Mesendoderm (in vitro differentiated cells): ENCODE measurements at regions not wholly inside any gene's neighbourhood (a gene's known extent, or its start where the extent isn't known, plus 50 kb on each side); places are given as distances from the start of the nearest gene placed in this dataset.
"Not testable (repeated sequence)": the region's sequence is repeated elsewhere in the genome, so short reads cannot be mapped to it uniquely, and the experiment has no call there.

Experiments used
- DNase-seq: peaks from one replicate; pipeline ENCODE4 v3.0.0; 2013
- H2AK5ac ChIP-seq: 2 replicates; pipeline ENCODE4 v1.6.1; 2013; ENCODE audit warnings: low read length, inconsistent platforms
- H2BK120ac ChIP-seq: 2 replicates; pipeline ENCODE4 v1.6.1; 2013; ENCODE audit warnings: low read depth, mild to moderate bottlenecking, low read length, moderate library complexity, mixed read lengths
- H2BK15ac ChIP-seq: replicated peaks from 2 replicates; pipeline ENCODE4 v1.6.1; 2013; ENCODE audit warnings: low read depth, mild to moderate bottlenecking, moderate library complexity
- H2BK5ac ChIP-seq: 2 replicates; pipeline ENCODE4 v1.6.1; 2013; ENCODE audit warnings: low read length, inconsistent platforms
- H3K18ac ChIP-seq: 2 replicates; pipeline ENCODE4 v1.6.1; 2013; ENCODE audit warnings: mild to moderate bottlenecking, low read length, mixed read lengths
- H3K23ac ChIP-seq: one replicate; pipeline ENCODE4 v1.6.1; 2013; ENCODE audit warnings: low read length
- H3K27ac ChIP-seq: 2 replicates; pipeline ENCODE4 v1.5.1; 2013; ENCODE audit warnings: low read depth, mild to moderate bottlenecking, inconsistent platforms, low read length, moderate library complexity
- H3K27me3 ChIP-seq: 2 replicates; pipeline ENCODE4 v1.6.1; 2013; ENCODE audit warnings: low read length, control low read depth, mild to moderate bottlenecking, inconsistent platforms; ENCODE audit not compliant: insufficient read depth, poor library complexity
- H3K36me3 ChIP-seq: 2 replicates; pipeline ENCODE4 v1.6.1; 2013; ENCODE audit warnings: low read length, inconsistent platforms; ENCODE audit not compliant: control insufficient read depth, insufficient read depth
- H3K4ac ChIP-seq: one replicate; pipeline ENCODE4 v1.6.1; 2013; ENCODE audit warnings: low read depth, mild to moderate bottlenecking, low read length, moderate library complexity
- H3K4me1 ChIP-seq: 2 replicates; pipeline ENCODE4 v1.6.1; 2013; ENCODE audit warnings: low read depth, low read length, inconsistent platforms; ENCODE audit not compliant: control insufficient read depth
- H3K4me2 ChIP-seq: 2 replicates; pipeline ENCODE4 v1.6.1; 2013; ENCODE audit warnings: low read length
- H3K4me3 ChIP-seq: 2 replicates; pipeline ENCODE4 v1.5.1; 2013; ENCODE audit warnings: mild to moderate bottlenecking, low read length
- H3K56ac ChIP-seq: one replicate; pipeline ENCODE4 v1.6.1; 2013; ENCODE audit warnings: low read length
- H3K79me1 ChIP-seq: 2 replicates; pipeline ENCODE4 v1.6.1; 2013; ENCODE audit warnings: low read length, inconsistent platforms
- H3K79me2 ChIP-seq: 2 replicates; pipeline ENCODE4 v1.6.1; 2013; ENCODE audit warnings: mild to moderate bottlenecking, low read length; ENCODE audit not compliant: control insufficient read depth, insufficient read depth
- H3K9ac ChIP-seq: 2 replicates; pipeline ENCODE4 v1.6.1; 2013; ENCODE audit warnings: low read length, inconsistent platforms
- H4K5ac ChIP-seq: one replicate; pipeline ENCODE4 v1.6.1; 2013; ENCODE audit warnings: low read length
- H4K8ac ChIP-seq: one replicate; pipeline ENCODE4 v1.6.1; 2013; ENCODE audit warnings: low read depth, mild to moderate bottlenecking, control low read depth, low read length, moderate library complexity
- WGBS: extraction: QIAGEN DNeasy Blood & Tissue Kit; methylation state at CpG from one replicate; pipeline ENCODE4 v1.1.7; 2013; ENCODE audit warnings: low lambda C conversion rate, missing lambda C conversion rate; ENCODE audit not compliant: insufficient coverage; ENCODE audit errors: extremely low coverage; 5-methylcytosine and 5-hydroxymethylcytosine counted together

DNA sequence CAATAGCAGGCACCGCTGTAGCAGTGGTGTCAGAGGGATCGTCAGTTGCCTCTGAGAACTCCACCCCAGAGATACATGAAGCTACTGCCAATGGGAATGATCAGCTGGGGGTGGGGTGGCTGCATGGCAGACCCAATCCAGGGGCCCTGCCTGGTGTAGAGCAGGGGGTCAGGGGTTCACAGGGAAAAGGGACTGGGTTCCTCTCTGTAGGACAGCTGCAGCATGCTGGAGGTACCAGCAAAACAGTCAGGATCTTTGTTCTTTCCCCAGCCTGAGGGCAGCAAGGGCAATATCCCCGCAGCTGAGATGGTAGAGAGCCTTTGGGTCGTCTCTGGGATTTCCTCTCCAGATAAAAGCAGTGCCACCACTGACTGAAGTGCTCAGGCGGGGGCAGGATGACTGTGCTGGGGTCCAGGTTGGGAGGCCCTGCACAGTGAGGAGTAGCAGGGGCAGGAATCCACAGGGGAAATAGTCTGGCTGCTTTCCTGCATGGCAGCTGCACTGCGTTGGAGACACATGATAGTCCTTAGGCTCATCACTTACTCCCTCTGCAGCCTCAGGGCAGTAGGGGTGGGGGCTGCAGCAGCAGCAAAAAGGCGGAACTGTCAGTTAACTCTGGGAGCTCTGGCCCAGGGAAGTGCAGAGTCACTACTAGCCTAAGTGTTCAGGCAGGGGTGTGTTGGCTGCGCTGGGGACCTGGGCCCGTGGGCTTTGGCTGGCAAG lies 203.0 kb upstream of the ZNF658 start:
- not testable (repeated sequence) for DNase-seq, H3K18ac ChIP-seq, H3K23ac ChIP-seq, H4K5ac ChIP-seq, H3K4me3 ChIP-seq, H3K79me2 ChIP-seq, H3K79me1 ChIP-seq, H2BK15ac ChIP-seq, H3K4ac ChIP-seq, H3K36me3 ChIP-seq, H2BK120ac ChIP-seq, H3K56ac ChIP-seq, H4K8ac ChIP-seq, H3K9ac ChIP-seq, H3K27ac ChIP-seq, H2BK5ac ChIP-seq, H3K27me3 ChIP-seq, H3K4me2 ChIP-seq, H3K4me1 ChIP-seq, H2AK5ac ChIP-seq
- no CpG with 5 or more reads among the region's 9 CpGs for WGBS

DNA sequence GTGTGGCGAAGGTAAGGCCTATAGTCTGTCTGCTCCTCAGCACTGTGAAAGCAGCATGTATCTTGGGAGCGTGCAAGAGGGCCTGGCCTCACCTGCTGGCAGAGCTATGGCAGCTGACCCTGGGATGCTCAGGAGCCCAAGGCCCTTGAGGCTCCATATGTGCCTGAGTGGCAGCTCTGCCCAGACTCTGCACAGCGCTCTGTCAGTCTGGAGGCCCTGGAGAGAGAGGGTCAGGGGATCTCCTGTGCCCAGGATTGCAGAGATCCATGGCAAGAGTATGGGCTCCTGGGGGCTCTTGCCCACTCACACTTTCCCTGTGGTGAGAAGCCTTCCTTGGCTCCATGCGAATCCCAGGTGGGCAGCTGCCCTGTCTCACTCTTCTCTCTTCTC lies 202.5 kb upstream of the ZNF658 start:
- not testable (repeated sequence) for H3K4me1 ChIP-seq, H4K5ac ChIP-seq, H2AK5ac ChIP-seq, H3K4me3 ChIP-seq, H3K4me2 ChIP-seq, H3K79me1 ChIP-seq, H3K4ac ChIP-seq, H4K8ac ChIP-seq, H3K36me3 ChIP-seq, H3K18ac ChIP-seq, H3K27me3 ChIP-seq, H3K27ac ChIP-seq, DNase-seq, H3K23ac ChIP-seq, H3K56ac ChIP-seq, H2BK120ac ChIP-seq, H3K79me2 ChIP-seq, H3K9ac ChIP-seq, H2BK15ac ChIP-seq, H2BK5ac ChIP-seq
- WGBS: no CpG with 5 or more reads among the region's 4 CpGs

- H2BK15ac ChIP-seq, H4K5ac ChIP-seq, H3K79me1 ChIP-seq, H3K4ac ChIP-seq, DNase-seq, H3K4me3 ChIP-seq, H3K56ac ChIP-seq, H3K18ac ChIP-seq, H4K8ac ChIP-seq, H2BK120ac ChIP-seq, H3K9ac ChIP-seq, H3K4me2 ChIP-seq, H3K23ac ChIP-seq, H2AK5ac ChIP-seq, H3K27me3 ChIP-seq, H3K4me1 ChIP-seq, H3K27ac ChIP-seq, H2BK5ac ChIP-seq, H3K36me3 ChIP-seq, H3K79me2 ChIP-seq: not testable (repeated sequence)
- no CpG with 5 or more reads among the region's 3 CpGs for WGBS
Measured at GRCh38 chr9:66701411-66702377, 198.8 kb upstream of the ZNF658 start.

GRCh38 chr9:66711553-66711952 lies 189.0 kb upstream of the ZNF658 start:
- H3K36me3 ChIP-seq, H3K23ac ChIP-seq, H2BK5ac ChIP-seq, H4K5ac ChIP-seq, H2BK120ac ChIP-seq, H2BK15ac ChIP-seq, H3K27ac ChIP-seq, H3K9ac ChIP-seq, H3K79me2 ChIP-seq, H3K4me3 ChIP-seq, H3K27me3 ChIP-seq, H2AK5ac ChIP-seq, H3K4ac ChIP-seq, H3K56ac ChIP-seq, H3K4me1 ChIP-seq, H3K79me1 ChIP-seq, DNase-seq, H3K18ac ChIP-seq, H4K8ac ChIP-seq, H3K4me2 ChIP-seq: not testable (repeated sequence)
- WGBS: no CpG with 5 or more reads among the region's 6 CpGs

DNA sequence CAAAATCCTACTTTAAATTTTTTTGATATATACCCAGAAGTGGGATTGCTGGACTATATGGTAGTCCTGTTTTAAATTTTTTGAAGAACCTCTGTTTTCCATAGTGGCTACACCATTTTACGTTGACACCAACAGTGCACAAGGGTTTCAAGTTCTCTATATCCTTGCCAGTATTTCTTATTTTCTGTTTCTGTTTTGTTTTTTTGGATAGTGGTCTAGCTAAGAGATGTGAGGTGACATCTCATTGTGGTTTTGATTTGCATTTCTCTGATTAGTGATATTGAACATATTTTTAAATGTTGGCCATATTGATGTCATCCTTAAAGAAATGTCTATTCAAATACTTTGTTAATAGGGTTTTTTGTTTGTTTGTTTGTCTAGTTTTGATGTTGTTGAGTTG lies 187.7 kb upstream of the ZNF658 start:
- H3K27ac ChIP-seq, H4K5ac ChIP-seq, H2BK5ac ChIP-seq, H3K4me2 ChIP-seq, H3K27me3 ChIP-seq, H2AK5ac ChIP-seq, H3K23ac ChIP-seq, H3K56ac ChIP-seq, H3K4me1 ChIP-seq, H2BK120ac ChIP-seq, H3K4ac ChIP-seq, H3K18ac ChIP-seq, DNase-seq, H4K8ac ChIP-seq, H3K79me1 ChIP-seq, H3K36me3 ChIP-seq, H3K4me3 ChIP-seq, H3K9ac ChIP-seq, H2BK15ac ChIP-seq, H3K79me2 ChIP-seq: not testable (repeated sequence)
- no CpG with 5 or more reads among the region's 1 CpG for WGBS
